ENCODE measurements at regions not wholly inside any gene's neighbourhood (a gene's known extent, or its start where the extent isn't known, plus 50 kb on each side); places are given as distances from the start of the nearest gene placed in this dataset.

- H3K4me3 Mint-ChIP-seq: no peak overlapping the region
- H2AFZ ChIP-seq (ENCODE audit: insufficient read depth, low read depth, low read length, poor library complexity, severe bottlenecking): no peak overlapping the region
- no peak overlapping the region for H3K27ac ChIP-seq (ENCODE audit: low read length in 2 of 2)
- H3K4me1 ChIP-seq (ENCODE audit: control insufficient read depth in 2 of 2, insufficient read depth in 2 of 2, low read length in 2 of 2): no peaks in the 10 kb centered on the region
- intact Hi-C loops (cut with micrococcal nuclease): no loop called here
- no peak overlapping the region for H3K9ac ChIP-seq (ENCODE audit: low read length)
- H3K27me3 ChIP-seq (replicated peaks in 1 of 4; ENCODE audit: control extremely low read depth in 1 of 4, control insufficient read depth in 3 of 4, insufficient read depth in 4 of 4, low read length in 3 of 4): no peaks in the 10 kb centered on the region
- TF ChIP-seq EZH2 (IDR thresholded peaks at IDR 0.05; ENCODE audit: borderline replicate concordance, insufficient read depth, low read depth, low read length, poor library complexity, severe bottlenecking): no peak
- no peak for TF ChIP-seq CTCF (IDR thresholded peaks at IDR 0.05)
- H3K4me2 ChIP-seq (replicated peaks; ENCODE audit: low read depth, low read length, poor library complexity, severe bottlenecking): no peak overlapping the region
- no CpG with 5 or more reads among the region's 3 CpGs for WGBS (ENCODE audit: insufficient coverage)
- ChIA-PET POLR2A (no interaction called here), CTCF (no interaction called here)
- H4K20me1 ChIP-seq (ENCODE audit: control insufficient read depth, insufficient read depth, low read length, poor library complexity, severe bottlenecking): no peaks in the 10 kb centered on the region
- H3K4me3 ChIP-seq (ENCODE audit: control extremely low read depth in 1 of 5, extremely low read depth in 1 of 5, insufficient read depth in 1 of 5, low read depth in 2 of 5, low read length in 4 of 5): no peak overlapping the region
- H3K9me3 ChIP-seq (ENCODE audit: control extremely low read depth in 1 of 3, control insufficient read depth in 2 of 3, insufficient read depth in 1 of 3, low read length in 2 of 3): peaks cover 0 to 8% (median 0%) of the 10 kb centered on the region in 3 donors
- no peaks in the 10 kb centered on the region for H3K27me3 Mint-ChIP-seq
- no peaks in the 10 kb centered on the region for H3K4me1 Mint-ChIP-seq
- H3K36me3 ChIP-seq (replicated peaks in 1 of 2; ENCODE audit: control extremely low read depth in 1 of 2, control insufficient read depth in 1 of 2, extremely low read depth in 1 of 2, insufficient read depth in 2 of 2, low read length in 1 of 2): no peaks in the 10 kb centered on the region
- H3K27ac Mint-ChIP-seq: no peak overlapping the region
- H3K9me3 Mint-ChIP-seq (ENCODE audit: insufficient read depth): peaks cover 6% of the 10 kb centered on the region
- no peak for DNase-seq
- no peak for ATAC-seq (ENCODE audit: low read depth)
- H3K79me2 ChIP-seq (ENCODE audit: control insufficient read depth, insufficient read depth, low read length): no peaks in the 10 kb centered on the region
These were observed 1542.2 kb downstream of the LRRC4C start for GRCh38 chr11:39917256-39917655.

- Mint-ChIP-seq H3K9me3 (ENCODE audit: insufficient read depth) (peaks cover 4% of the 10 kb centered on the region), H3K27me3 (no peaks in the 10 kb centered on the region), H3K4me1 (no peaks in the 10 kb centered on the region), H3K4me3 (no peak overlapping the region), H3K27ac (no peak overlapping the region)
- intact Hi-C loops (cut with micrococcal nuclease): no loop called here
- DNase-seq (no peak), ATAC-seq (ENCODE audit: low read depth) (no peak)
- TF ChIP-seq CTCF (IDR thresholded peaks at IDR 0.05) (no peak), EZH2 (IDR thresholded peaks at IDR 0.05; ENCODE audit: borderline replicate concordance, insufficient read depth, low read depth, low read length, poor library complexity, severe bottlenecking) (no peak)
- Histone ChIP-seq H3K36me3 (replicated peaks in 1 of 2; ENCODE audit: control extremely low read depth in 1 of 2, control insufficient read depth in 1 of 2, extremely low read depth in 1 of 2, insufficient read depth in 2 of 2, low read length in 1 of 2) (no peaks in the 10 kb centered on the region), H3K9ac (ENCODE audit: low read length) (no peak overlapping the region), H2AFZ (ENCODE audit: insufficient read depth, low read depth, low read length, poor library complexity, severe bottlenecking) (no peak overlapping the region), H3K79me2 (ENCODE audit: control insufficient read depth, insufficient read depth, low read length) (no peaks in the 10 kb centered on the region), H3K4me2 (replicated peaks; ENCODE audit: low read depth, low read length, poor library complexity, severe bottlenecking) (no peak overlapping the region), H3K4me3 (ENCODE audit: control extremely low read depth in 1 of 5, extremely low read depth in 1 of 5, insufficient read depth in 1 of 5, low read depth in 2 of 5, low read length in 4 of 5) (no peak overlapping the region), H3K27ac (ENCODE audit: low read length in 2 of 2) (no peak overlapping the region), H3K27me3 (replicated peaks in 1 of 4; ENCODE audit: control extremely low read depth in 1 of 4, control insufficient read depth in 3 of 4, insufficient read depth in 4 of 4, low read length in 3 of 4) (no peaks in the 10 kb centered on the region), H3K4me1 (ENCODE audit: control insufficient read depth in 2 of 2, insufficient read depth in 2 of 2, low read length in 2 of 2) (no peaks in the 10 kb centered on the region), H3K9me3 (ENCODE audit: control extremely low read depth in 1 of 3, control insufficient read depth in 2 of 3, insufficient read depth in 1 of 3, low read length in 2 of 3) (peaks cover 0 to 1% (median 0%) of the 10 kb centered on the region in 3 donors), H4K20me1 (ENCODE audit: control insufficient read depth, insufficient read depth, low read length, poor library complexity, severe bottlenecking) (no peaks in the 10 kb centered on the region)
- ChIA-PET CTCF (no interaction called here), POLR2A (no interaction called here)
These were observed 1549.4 kb downstream of the LRRC4C start for GRCh38 chr11:39910087-39910486.

Measured in B cell (primary cell).